Smooth muscle cell (in vitro differentiated cells): ENCODE measurements at regions not wholly inside any gene's neighbourhood (a gene's known extent, or its start where the extent isn't known, plus 50 kb on each side); places are given as distances from the start of the nearest gene placed in this dataset.

Source experiments
- DNase-seq: peaks from one replicate; lab custom pipeline; 2025; ENCODE audit not compliant: unreplicated experiment; lab: John Stamatoyannopoulos, UW
- H2AFZ ChIP-seq: fragments of 200-600 bp; sonication (generic); 2 replicates; pipeline ENCODE4 v1.6.0; 2016; ENCODE audit warnings: antibody characterized with exemption, low read depth, mild to moderate bottlenecking
- H3F3A ChIP-seq: fragments of 200-600 bp; sonication (generic); 2 replicates; pipeline ENCODE4 v1.6.0; 2017; ENCODE audit warnings: antibody characterized with exemption, low read depth
- H3K27ac ChIP-seq: fragments of 200-600 bp; sonication (generic); 2 replicates; pipeline ENCODE4 v1.5.1; 2016; ENCODE audit warnings: low read depth, mild to moderate bottlenecking
- H3K27me3 ChIP-seq: fragments of 200-600 bp; sonication (generic); 2 replicates; pipeline ENCODE4 v1.6.1; 2016; ENCODE audit warnings: low read depth, mild to moderate bottlenecking
- H3K36me3 ChIP-seq: fragments of 200-600 bp; sonication (generic); 2 replicates; pipeline ENCODE4 v1.5.1; 2016; ENCODE audit warnings: low read depth
- H3K4me1 ChIP-seq: fragments of 200-600 bp; sonication (generic); 2 replicates; pipeline ENCODE4 v1.5.1; 2016; ENCODE audit warnings: low read depth
- H3K4me2 ChIP-seq: fragments of 200-600 bp; sonication (generic); 2 replicates; pipeline ENCODE4 v1.6.0; 2016; ENCODE audit warnings: mild to moderate bottlenecking
- H3K4me3 ChIP-seq: fragments of 200-600 bp; sonication (generic); 2 replicates; pipeline ENCODE4 v1.5.1; 2016; ENCODE audit warnings: mild to moderate bottlenecking
- H3K79me2 ChIP-seq: fragments of 200-600 bp; sonication (generic); 2 replicates; pipeline ENCODE4 v1.6.0; 2016; ENCODE audit warnings: low read depth, mild to moderate bottlenecking
- H3K9ac ChIP-seq: fragments of 200-600 bp; sonication (generic); 2 replicates; pipeline ENCODE4 v1.6.0; 2016; ENCODE audit warnings: low read depth
- H3K9me3 ChIP-seq: fragments of 200-600 bp; sonication (generic); replicated peaks from 2 replicates; pipeline ENCODE4 v1.5.1; 2016; ENCODE audit warnings: low read depth
- H4K20me1 ChIP-seq: fragments of 200-600 bp; sonication (generic); 2 replicates; pipeline ENCODE4 v1.6.0; 2016; ENCODE audit warnings: low read depth
- WGBS: methylation state at CpG from one replicate; pipeline ENCODE4 v1.1.7; 2016; ENCODE audit warnings: low lambda C conversion rate; 5-methylcytosine and 5-hydroxymethylcytosine counted together
- TF ChIP-seq, protein P1 (sequence below): fragments of 200-600 bp; sonication (generic); IDR thresholded peaks from 2 replicates; pipeline ENCODE4 v1.5.1; 2017; ENCODE audit warnings: borderline replicate concordance, mild to moderate bottlenecking, antibody characterized with exemption; ENCODE audit not compliant: insufficient read depth, poor library complexity, severe bottlenecking

DNA sequence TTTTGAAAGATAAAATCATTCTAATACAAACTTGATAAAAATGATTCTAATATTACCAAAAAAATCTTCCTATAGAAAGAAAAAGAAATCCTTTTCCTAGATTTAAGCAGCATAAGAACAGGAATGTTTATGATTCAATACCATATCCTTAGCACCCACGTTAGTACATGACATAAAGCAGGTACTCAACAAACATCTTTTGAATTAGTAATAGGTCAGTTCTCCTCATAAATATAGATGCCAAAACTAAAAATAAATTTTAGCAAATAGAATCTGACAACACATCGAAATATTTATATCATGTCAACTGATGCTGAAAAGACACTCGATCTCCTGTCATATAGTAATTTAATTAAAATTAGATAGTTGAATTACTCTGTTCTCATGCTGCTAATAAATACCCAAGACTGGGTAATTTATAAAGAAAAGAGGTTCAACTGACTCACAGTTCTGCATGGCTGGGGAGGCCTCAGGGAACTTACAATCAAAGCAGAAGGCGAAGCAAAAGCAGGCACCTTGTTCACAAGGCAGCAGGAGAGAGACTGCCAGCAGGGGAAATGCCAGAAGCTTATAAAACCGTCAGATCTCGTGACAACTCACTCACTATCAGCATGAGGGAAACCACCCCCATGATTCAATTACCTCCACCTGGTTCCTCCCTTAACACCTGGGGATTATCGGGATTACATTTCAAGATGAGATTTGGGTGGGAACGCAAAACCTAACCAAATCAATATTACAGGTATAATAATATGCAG lies 191.8 kb downstream of the HTR7 start:
- WGBS = 57% methylated on average over 8 of the region's 8 CpGs
- Histone ChIP-seq H3K4me3 (no peak overlapping the region), H3K4me1 (no peaks in the 10 kb centered on the region), H3K36me3 (no peaks in the 10 kb centered on the region), H4K20me1 (no peaks in the 10 kb centered on the region), H3K27ac (no peak overlapping the region), H3K9me3 (no peaks in the 10 kb centered on the region), H3F3A (no peaks in the 10 kb centered on the region), H3K27me3 (no peaks in the 10 kb centered on the region), H3K79me2 (no peaks in the 10 kb centered on the region), H2AFZ (no peak overlapping the region), H3K4me2 (no peak overlapping the region), H3K9ac (no peak overlapping the region)
- no peak for DNase-seq
- TF ChIP-seq, protein P1, sequence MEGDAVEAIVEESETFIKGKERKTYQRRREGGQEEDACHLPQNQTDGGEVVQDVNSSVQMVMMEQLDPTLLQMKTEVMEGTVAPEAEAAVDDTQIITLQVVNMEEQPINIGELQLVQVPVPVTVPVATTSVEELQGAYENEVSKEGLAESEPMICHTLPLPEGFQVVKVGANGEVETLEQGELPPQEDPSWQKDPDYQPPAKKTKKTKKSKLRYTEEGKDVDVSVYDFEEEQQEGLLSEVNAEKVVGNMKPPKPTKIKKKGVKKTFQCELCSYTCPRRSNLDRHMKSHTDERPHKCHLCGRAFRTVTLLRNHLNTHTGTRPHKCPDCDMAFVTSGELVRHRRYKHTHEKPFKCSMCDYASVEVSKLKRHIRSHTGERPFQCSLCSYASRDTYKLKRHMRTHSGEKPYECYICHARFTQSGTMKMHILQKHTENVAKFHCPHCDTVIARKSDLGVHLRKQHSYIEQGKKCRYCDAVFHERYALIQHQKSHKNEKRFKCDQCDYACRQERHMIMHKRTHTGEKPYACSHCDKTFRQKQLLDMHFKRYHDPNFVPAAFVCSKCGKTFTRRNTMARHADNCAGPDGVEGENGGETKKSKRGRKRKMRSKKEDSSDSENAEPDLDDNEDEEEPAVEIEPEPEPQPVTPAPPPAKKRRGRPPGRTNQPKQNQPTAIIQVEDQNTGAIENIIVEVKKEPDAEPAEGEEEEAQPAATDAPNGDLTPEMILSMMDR = no peak

DNA sequence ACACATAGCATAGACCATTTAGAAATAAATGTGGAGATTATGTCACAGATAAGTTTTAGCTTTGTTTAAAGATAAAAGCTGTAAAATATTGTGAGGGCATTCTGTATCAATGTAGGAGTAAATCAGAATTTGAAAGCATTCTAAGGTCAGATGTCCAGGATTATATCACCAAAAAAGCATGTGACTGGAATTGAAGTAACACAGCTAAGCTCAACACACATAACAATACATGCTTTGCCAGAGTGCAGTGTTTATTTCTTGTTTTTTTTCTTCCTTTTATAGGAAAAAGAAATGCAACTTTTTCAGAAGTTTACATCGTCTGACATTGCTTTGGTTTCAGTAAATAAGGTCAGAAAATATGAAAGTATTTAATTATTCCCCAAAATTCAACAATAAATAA lies 183.4 kb downstream of the HTR7 start:
- H3K27me3 ChIP-seq = no peaks in the 10 kb centered on the region
- no peak for DNase-seq
- H3K4me2 ChIP-seq = no peak overlapping the region
- no peak overlapping the region for H3K9ac ChIP-seq
- H3K4me3 ChIP-seq = no peak overlapping the region
- no peaks in the 10 kb centered on the region for H3K79me2 ChIP-seq
- no peak overlapping the region for H2AFZ ChIP-seq
- H3K9me3 ChIP-seq = no peaks in the 10 kb centered on the region
- TF ChIP-seq, protein P1 = no peak
- H3F3A ChIP-seq = no peaks in the 10 kb centered on the region
- no peak overlapping the region for H3K27ac ChIP-seq
- WGBS = 91% methylated on average over 1 of the region's 1 CpG
- H3K4me1 ChIP-seq = no peaks in the 10 kb centered on the region
- no peaks in the 10 kb centered on the region for H3K36me3 ChIP-seq
- no peaks in the 10 kb centered on the region for H4K20me1 ChIP-seq

DNA sequence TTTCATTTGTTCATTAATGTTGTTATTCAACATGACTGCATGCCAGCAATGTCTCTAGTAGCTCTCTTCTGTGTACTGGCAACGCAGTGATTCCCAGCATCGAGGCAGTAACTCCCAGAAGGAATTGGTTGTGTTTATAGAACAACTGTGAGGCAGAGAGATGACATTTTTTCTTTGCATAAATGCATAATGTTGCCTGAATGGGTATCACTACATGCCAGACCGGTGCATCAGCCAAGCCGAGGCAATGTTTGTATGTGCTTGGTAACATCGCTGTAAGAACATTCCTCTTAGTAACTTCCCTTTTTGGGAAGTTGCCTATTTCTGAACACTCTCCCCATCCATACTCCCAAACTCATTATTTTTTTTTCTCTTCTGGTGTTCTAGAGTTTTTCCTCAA lies 182.9 kb downstream of the HTR7 start:
- Histone ChIP-seq H3F3A (no peaks in the 10 kb centered on the region), H3K4me3 (no peak overlapping the region), H3K27ac (no peak overlapping the region), H3K9ac (no peak overlapping the region), H4K20me1 (no peaks in the 10 kb centered on the region), H3K36me3 (no peaks in the 10 kb centered on the region), H2AFZ (no peak overlapping the region), H3K4me2 (no peak overlapping the region), H3K9me3 (no peaks in the 10 kb centered on the region), H3K27me3 (no peaks in the 10 kb centered on the region), H3K4me1 (no peaks in the 10 kb centered on the region), H3K79me2 (no peaks in the 10 kb centered on the region)
- DNase-seq = no peak
- 58% methylated on average over 5 of the region's 5 CpGs for WGBS
- TF ChIP-seq, protein P1 = no peak

DNA sequence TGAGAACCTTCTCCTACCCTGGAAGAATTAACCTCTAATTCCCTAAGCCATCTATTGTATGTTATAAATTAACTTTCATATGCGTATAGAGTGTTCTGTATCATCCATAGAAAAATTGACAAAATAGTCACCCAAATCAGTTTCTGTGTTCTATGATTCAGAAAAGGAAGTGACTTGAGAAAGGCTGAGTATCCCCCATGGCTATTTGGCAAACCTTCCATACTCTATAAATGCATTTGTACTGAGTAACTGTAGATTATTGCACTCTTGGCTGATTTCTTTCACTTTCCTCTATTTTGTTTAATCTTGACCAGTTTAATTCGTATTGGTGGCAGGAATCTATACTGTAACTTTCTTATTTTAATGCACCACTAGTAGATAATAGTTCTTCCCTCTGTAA lies 182.2 kb downstream of the HTR7 start:
- WGBS = 88% methylated on average over 2 of the region's 2 CpGs
- Histone ChIP-seq H3K9ac (no peak overlapping the region), H3K36me3 (no peaks in the 10 kb centered on the region), H3K9me3 (no peaks in the 10 kb centered on the region), H3K4me1 (no peaks in the 10 kb centered on the region), H3K79me2 (no peaks in the 10 kb centered on the region), H3K27me3 (no peaks in the 10 kb centered on the region), H3K4me2 (no peak overlapping the region), H3F3A (no peaks in the 10 kb centered on the region), H2AFZ (no peak overlapping the region), H3K4me3 (no peak overlapping the region), H3K27ac (no peak overlapping the region), H4K20me1 (no peaks in the 10 kb centered on the region)
- TF ChIP-seq, protein P1 = no peak
- no peak for DNase-seq
